PC-9 (cell line): ENCODE measurements at regions not wholly inside any gene's neighbourhood (a gene's known extent, or its start where the extent isn't known, plus 50 kb on each side); places are given as distances from the start of the nearest gene placed in this dataset.
A peak's percentile ranks its signal among the peaks of the same experiment; 100 is the strongest.

Experiments used
- BruUV-seq: library from RNA; stranded (reverse); fragments of 400-500 nt; replicated peaks from 2 replicates; lab custom pipeline; 2021; lab: Mats Ljungman, UMichigan
- CTCF ChIA-PET: fragments of 300-600 bp; sonication (Branson Sonifier 250); formaldehyde crosslinking; loops from one replicate; lab custom pipeline; 2022; ENCODE audit warnings: antibody characterized with exemption; lab: Charles Lee
- POLR2A ChIA-PET: fragments of 300-600 bp; sonication (Branson Sonifier 250); formaldehyde crosslinking; loops from one replicate; lab custom pipeline; 2022; ENCODE audit warnings: antibody characterized with exemption; ENCODE audit not compliant: unreplicated experiment; lab: Charles Lee
- DNase-seq, 2 experiments: peaks; one replicate each; pipeline versions ENCODE4 v3.0.0 to v3.0.0-alpha.2; 2015 to 2022; ENCODE audit warnings: mixed read lengths in 1 of 2
- H2AFZ ChIP-seq: fragments of 200-600 bp; sonication (generic); 2 replicates; pipeline ENCODE4 v1.8.1; 2017; ENCODE audit warnings: antibody characterized with exemption
- H3F3A ChIP-seq: fragments of 200-600 bp; sonication (generic); 2 replicates; pipeline ENCODE4 v1.8.1; 2017; ENCODE audit warnings: antibody characterized with exemption, mild to moderate bottlenecking, low read depth; ENCODE audit not compliant: insufficient read depth
- H3K27ac ChIP-seq: fragments of 200-600 bp; sonication (generic); 2 replicates; pipeline ENCODE4 v1.6.1; 2016; ENCODE audit warnings: mixed run types
- H3K27me3 ChIP-seq: fragments of 200-600 bp; sonication (generic); 2 replicates; pipeline ENCODE4 v1.6.1; 2016; ENCODE audit warnings: low read depth, mixed run types; ENCODE audit not compliant: insufficient read depth
- H3K36me3 ChIP-seq: fragments of 200-600 bp; sonication (generic); 2 replicates; pipeline ENCODE4 v1.6.1; 2016; ENCODE audit warnings: low read depth, mixed run types
- H3K4me1 ChIP-seq: fragments of 200-600 bp; sonication (generic); replicated peaks from 2 replicates; pipeline ENCODE4 v1.6.1; 2016; ENCODE audit warnings: mixed run types; ENCODE audit not compliant: insufficient read depth
- H3K4me2 ChIP-seq: fragments of 200-600 bp; sonication (generic); 2 replicates; pipeline ENCODE4 v1.6.1; 2017; ENCODE audit warnings: mixed run types
- H3K4me3 ChIP-seq: fragments of 200-600 bp; sonication (generic); 2 replicates; pipeline ENCODE4 v1.6.1; 2016; ENCODE audit warnings: mixed run types
- H3K79me2 ChIP-seq: fragments of 200-600 bp; sonication (generic); 2 replicates; pipeline ENCODE4 v1.6.1; 2017; ENCODE audit warnings: low read depth, mixed run types
- H3K9me2 ChIP-seq: fragments of 200-600 bp; sonication (generic); 2 replicates; pipeline ENCODE4 v1.8.1; 2017; ENCODE audit warnings: mild to moderate bottlenecking; ENCODE audit not compliant: insufficient read depth
- H3K9me3 ChIP-seq: fragments of 200-600 bp; sonication (generic); 2 replicates; pipeline ENCODE4 v1.8.1; 2016; ENCODE audit warnings: low read depth; ENCODE audit not compliant: insufficient read depth
- H4K20me1 ChIP-seq: fragments of 200-600 bp; sonication (generic); 2 replicates; pipeline ENCODE4 v1.8.1; 2017; ENCODE audit not compliant: insufficient read depth
- EZH2 ChIP-seq: fragments of 200-600 bp; sonication (generic); IDR thresholded peaks from 2 replicates; pipeline ENCODE4 v1.8.0; 2017; ENCODE audit warnings: antibody characterized with exemption, low read depth
- intact Hi-C: fragments of 100-400 bp; cut with micrococcal nuclease; formaldehyde crosslinking; loops from one replicate; pipeline ENCODE4 v1.10.0; 2022; ENCODE audit not compliant: unreplicated experiment
- TF ChIP-seq, protein P1 (sequence below): fragments of 200-600 bp; sonication (generic); conservative IDR thresholded peaks from 2 replicates; pipeline ENCODE4 v1.6.1; 2017; ENCODE audit warnings: mixed run types, antibody characterized with exemption, mild to moderate bottlenecking, moderate library complexity

DNA sequence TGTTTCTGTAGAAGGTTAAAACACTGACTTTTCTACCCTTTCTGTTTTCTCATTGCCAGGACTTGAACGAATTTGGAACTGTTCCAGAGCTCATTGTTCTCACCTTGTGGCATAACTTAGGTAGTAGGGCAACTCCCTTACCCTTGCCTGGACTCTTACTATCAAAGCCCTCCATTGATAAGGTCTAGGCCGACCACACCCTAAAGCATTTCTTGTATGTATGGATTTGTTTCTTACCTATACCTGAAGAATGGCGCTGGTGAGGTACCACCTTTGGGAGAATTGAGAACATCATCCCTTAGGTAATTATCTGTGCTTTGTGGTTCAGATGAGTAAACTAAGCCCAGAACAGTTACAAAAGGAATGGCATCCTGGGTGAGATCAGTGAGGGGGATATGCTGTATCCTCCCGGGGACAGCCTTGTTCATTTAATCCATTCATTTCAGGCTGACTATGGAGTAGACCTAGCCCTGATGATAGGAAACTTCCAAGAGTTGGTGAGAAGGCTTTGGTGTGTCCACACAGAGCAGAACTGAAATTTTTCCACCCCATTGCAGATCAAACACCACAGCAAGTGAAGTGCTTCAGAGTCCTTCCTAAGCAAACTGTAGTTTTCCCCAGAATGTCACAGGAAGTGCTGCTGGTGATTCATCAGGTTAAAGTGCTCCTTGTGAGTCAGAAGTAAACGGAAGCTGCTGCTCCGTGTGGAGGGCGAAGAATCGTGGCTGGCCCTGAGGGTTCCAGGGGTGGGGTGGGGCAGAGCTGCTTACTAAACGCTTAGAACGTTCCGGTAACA is 113.0 kb downstream of the TEX26 start:
- intact Hi-C loops, result loop anchor here (1.0 to 10.0 kb wide), 7 partner anchors 89 to 428 kb away; partner anchors contain the start of genes HSPH1 and USPL1
- POLR2A ChIA-PET, result interaction anchor here (0.6 kb wide), 1 partner anchor 1291 kb away, joined by 4 read pairs; no protein-coding TSS in a partner anchor
- BruUV-seq, result TSS peak; percentile 98

DNA sequence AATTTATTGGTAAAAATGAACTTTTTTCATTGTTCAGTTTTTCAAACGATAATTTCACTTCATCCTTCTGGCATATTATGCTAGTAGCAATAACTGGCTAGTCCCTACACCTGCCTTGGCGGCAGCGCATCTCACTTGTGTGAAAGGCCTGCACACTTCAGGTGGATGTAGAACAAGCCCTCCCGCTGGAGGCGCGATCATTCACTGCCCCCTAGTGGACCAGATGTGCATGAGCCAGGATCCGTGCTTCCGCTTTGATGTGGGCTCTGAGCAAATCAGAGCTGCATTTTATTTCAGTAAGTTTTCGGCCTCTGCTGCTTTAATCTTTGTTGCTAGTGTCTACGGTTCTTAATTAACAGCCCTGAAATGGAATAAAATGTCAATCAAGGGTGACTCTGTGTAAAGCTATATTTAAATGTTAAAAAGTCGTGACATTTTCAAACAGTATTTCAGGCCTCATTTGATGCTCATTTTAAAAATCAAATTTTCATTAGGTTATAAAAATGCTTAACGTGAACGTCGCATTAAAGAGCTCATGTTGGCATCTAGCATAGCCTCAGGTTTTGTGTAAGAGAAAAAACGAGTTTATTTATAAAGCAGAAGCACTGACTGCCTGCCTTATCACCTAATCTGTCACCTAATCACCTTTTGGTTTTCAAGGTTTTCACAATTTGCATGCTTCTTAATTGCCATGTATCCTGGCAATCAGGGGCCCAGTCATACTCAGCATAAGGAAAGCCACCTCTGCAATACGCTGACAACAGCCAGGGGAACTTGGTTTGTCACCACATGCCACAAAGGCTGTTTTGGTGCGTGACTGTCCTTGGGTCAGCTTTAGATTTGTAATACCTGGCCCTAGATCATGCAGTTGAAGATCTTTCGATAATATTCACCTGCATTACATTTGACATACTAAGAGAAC is 112.2 kb downstream of the TEX26 start:
- Histone ChIP-seq H3K79me2 (no peaks in the 10 kb centered on the region), H2AFZ (no peak overlapping the region), H3K4me2 (peak overlapping the region; percentile 76), H3K27me3 (no peaks in the 10 kb centered on the region), H3K4me1 (peaks cover 25% of the 10 kb centered on the region), H4K20me1 (no peaks in the 10 kb centered on the region), H3K36me3 (no peaks in the 10 kb centered on the region), H3K9me3 (no peaks in the 10 kb centered on the region), H3K9me2 (no peaks in the 10 kb centered on the region), H3K4me3 (peak overlapping the region; percentile 28; the same call in 1 of the 2 replicates), H3F3A (peaks cover 19% of the 10 kb centered on the region), H3K27ac (peak overlapping the region; percentile 96)
- DNase-seq, result peak; percentile 59 to 73
- BruUV-seq, result no TSS peak
- intact Hi-C loops, result loop anchor here (1.0 to 10.0 kb wide), 8 partner anchors 90 to 912 kb away; partner anchors contain the start of genes HSPH1 and USPL1
- CTCF ChIA-PET, result interaction anchor here (0.6 to 1.1 kb wide), 6 partner anchors 12 to 682 kb away, joined by 3 to 5 read pairs (median 3); no protein-coding TSS in a partner anchor
- POLR2A ChIA-PET, result interaction anchor here (0.6 kb wide), 1 partner anchor 403 kb away, joined by 25 read pairs; no protein-coding TSS in a partner anchor
- TF ChIP-seq, protein P1, sequence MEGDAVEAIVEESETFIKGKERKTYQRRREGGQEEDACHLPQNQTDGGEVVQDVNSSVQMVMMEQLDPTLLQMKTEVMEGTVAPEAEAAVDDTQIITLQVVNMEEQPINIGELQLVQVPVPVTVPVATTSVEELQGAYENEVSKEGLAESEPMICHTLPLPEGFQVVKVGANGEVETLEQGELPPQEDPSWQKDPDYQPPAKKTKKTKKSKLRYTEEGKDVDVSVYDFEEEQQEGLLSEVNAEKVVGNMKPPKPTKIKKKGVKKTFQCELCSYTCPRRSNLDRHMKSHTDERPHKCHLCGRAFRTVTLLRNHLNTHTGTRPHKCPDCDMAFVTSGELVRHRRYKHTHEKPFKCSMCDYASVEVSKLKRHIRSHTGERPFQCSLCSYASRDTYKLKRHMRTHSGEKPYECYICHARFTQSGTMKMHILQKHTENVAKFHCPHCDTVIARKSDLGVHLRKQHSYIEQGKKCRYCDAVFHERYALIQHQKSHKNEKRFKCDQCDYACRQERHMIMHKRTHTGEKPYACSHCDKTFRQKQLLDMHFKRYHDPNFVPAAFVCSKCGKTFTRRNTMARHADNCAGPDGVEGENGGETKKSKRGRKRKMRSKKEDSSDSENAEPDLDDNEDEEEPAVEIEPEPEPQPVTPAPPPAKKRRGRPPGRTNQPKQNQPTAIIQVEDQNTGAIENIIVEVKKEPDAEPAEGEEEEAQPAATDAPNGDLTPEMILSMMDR, result peak; percentile 96
- TF ChIP-seq EZH2, result no peak

More for the DNA sequence above, 113.0 kb downstream of the TEX26 start:
- no peaks in the 10 kb centered on the region for H3K9me3 ChIP-seq
- peak overlapping the region; percentile 96 for H3K27ac ChIP-seq
- H3K4me2 ChIP-seq, result peak overlapping the region; percentile 76
- peak overlapping the region; percentile 28; the same call in 1 of the 2 replicates for H3K4me3 ChIP-seq
- no peaks in the 10 kb centered on the region for H3K27me3 ChIP-seq
- TF ChIP-seq EZH2, result no peak
- TF ChIP-seq, protein P1, result no peak
- no peaks in the 10 kb centered on the region for H3K9me2 ChIP-seq
- DNase-seq, result peak; percentile 71 to 95
- CTCF ChIA-PET, result interaction anchor here (0.5 to 1.1 kb wide), 4 partner anchors 175 to 616 kb away, joined by 3 to 8 read pairs (median 3); no protein-coding TSS in a partner anchor
- peaks cover 25% of the 10 kb centered on the region for H3K4me1 ChIP-seq
- no peaks in the 10 kb centered on the region for H3K79me2 ChIP-seq
- H3K36me3 ChIP-seq, result no peaks in the 10 kb centered on the region
- peaks cover 19% of the 10 kb centered on the region for H3F3A ChIP-seq
- H2AFZ ChIP-seq, result peak overlapping the region; percentile 5; the same call in 1 of the 2 replicates
- no peaks in the 10 kb centered on the region for H4K20me1 ChIP-seq

GRCh38 chr13:31043957-31044356 is 111.5 kb downstream of the TEX26 start:
- TF ChIP-seq EZH2, result no peak
- TF ChIP-seq, protein P1, result no peak
- no peaks in the 10 kb centered on the region for H4K20me1 ChIP-seq
- no peak overlapping the region for H3K27ac ChIP-seq
- ChIA-PET POLR2A (no interaction called here), CTCF (no interaction called here)
- H3K36me3 ChIP-seq, result no peaks in the 10 kb centered on the region
- H3K4me3 ChIP-seq, result no peak overlapping the region
- peaks cover 19% of the 10 kb centered on the region for H3F3A ChIP-seq
- no peak for DNase-seq
- H3K9me3 ChIP-seq, result no peaks in the 10 kb centered on the region
- H3K27me3 ChIP-seq, result no peaks in the 10 kb centered on the region
- BruUV-seq, result no TSS peak
- no peaks in the 10 kb centered on the region for H3K79me2 ChIP-seq
- intact Hi-C loops, result loop anchor here (1.0 to 10.0 kb wide), 4 partner anchors 91 to 912 kb away; no protein-coding TSS in a partner anchor
- no peak overlapping the region for H2AFZ ChIP-seq
- H3K9me2 ChIP-seq, result no peaks in the 10 kb centered on the region
- H3K4me1 ChIP-seq, result peaks cover 25% of the 10 kb centered on the region
- peak overlapping the region; percentile 76; the same call in 1 of the 2 replicates for H3K4me2 ChIP-seq
